ENCODE measurements at regions not wholly inside any gene's neighbourhood (a gene's known extent, or its start where the extent isn't known, plus 50 kb on each side); places are given as distances from the start of the nearest gene placed in this dataset.

DNA sequence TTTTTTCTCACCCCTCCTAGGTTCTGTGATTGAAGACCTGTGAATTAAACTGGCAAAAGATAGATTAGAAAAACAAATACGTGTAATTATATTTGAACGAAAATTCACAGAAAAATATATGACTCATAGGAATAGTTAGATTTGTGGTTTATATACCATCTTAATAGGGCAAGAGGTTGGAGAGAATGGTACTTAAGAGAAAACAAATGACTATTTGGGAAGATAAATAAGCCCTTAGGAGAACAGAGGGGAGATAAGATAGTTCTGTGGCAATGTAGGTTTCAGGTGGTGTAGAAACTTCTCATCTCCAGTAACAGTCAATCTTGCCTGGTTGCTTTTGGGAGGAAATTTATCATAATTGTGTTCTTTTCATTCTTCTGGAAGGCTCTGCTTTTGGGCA is 122.0 kb downstream of the PRDM9 start:
- H4K20me1 ChIP-seq (ENCODE audit: control insufficient read depth, extremely low read depth, insufficient read depth, low read length), result no peaks in the 10 kb centered on the region
- FAIRE-seq (no peak), DNase-seq (ENCODE audit: low read depth, low spot score) (no peak)
- dilution Hi-C loops (cut with MboI; ENCODE audit: extremely low pct_ligation_motif_present, low sequenced_read_pairs), result no loop called here
- H3K4me2 ChIP-seq (ENCODE audit: control insufficient read depth, extremely low read depth, insufficient read depth, low read depth, low read length), result no peak overlapping the region
- no peak overlapping the region for H3K4me3 ChIP-seq (ENCODE audit: control insufficient read depth in 2 of 3, extremely low read depth in 1 of 3, insufficient read depth in 2 of 3, low read depth in 1 of 3, low read length in 3 of 3)
- no peaks in the 10 kb centered on the region for H3K36me3 ChIP-seq (ENCODE audit: control insufficient read depth in 2 of 2, extremely low read depth in 1 of 2, insufficient read depth in 2 of 2, low read length in 2 of 2)
- H2AFZ ChIP-seq (ENCODE audit: control insufficient read depth, low read length), result no peak overlapping the region
- no peak overlapping the region for H3K27ac ChIP-seq (ENCODE audit: control insufficient read depth, insufficient read depth, low read length)
- H3K9me1 ChIP-seq (ENCODE audit: control insufficient read depth, extremely low read depth, insufficient read depth, low read length), result no peaks in the 10 kb centered on the region
- TF ChIP-seq EZH2 (IDR thresholded peaks at IDR 0.05; ENCODE audit: low read length), result no peak
- TF ChIP-seq, protein P1, sequence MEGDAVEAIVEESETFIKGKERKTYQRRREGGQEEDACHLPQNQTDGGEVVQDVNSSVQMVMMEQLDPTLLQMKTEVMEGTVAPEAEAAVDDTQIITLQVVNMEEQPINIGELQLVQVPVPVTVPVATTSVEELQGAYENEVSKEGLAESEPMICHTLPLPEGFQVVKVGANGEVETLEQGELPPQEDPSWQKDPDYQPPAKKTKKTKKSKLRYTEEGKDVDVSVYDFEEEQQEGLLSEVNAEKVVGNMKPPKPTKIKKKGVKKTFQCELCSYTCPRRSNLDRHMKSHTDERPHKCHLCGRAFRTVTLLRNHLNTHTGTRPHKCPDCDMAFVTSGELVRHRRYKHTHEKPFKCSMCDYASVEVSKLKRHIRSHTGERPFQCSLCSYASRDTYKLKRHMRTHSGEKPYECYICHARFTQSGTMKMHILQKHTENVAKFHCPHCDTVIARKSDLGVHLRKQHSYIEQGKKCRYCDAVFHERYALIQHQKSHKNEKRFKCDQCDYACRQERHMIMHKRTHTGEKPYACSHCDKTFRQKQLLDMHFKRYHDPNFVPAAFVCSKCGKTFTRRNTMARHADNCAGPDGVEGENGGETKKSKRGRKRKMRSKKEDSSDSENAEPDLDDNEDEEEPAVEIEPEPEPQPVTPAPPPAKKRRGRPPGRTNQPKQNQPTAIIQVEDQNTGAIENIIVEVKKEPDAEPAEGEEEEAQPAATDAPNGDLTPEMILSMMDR (optimal IDR thresholded peaks at IDR 0.05 in 1 of 3, IDR thresholded peaks at IDR 0.05 in 1 of 3, conservative IDR thresholded peaks at IDR 0.05 in 1 of 3; ENCODE audit: extremely low read depth in 1 of 3, insufficient read depth in 2 of 3, low read length in 3 of 3), result no peak
- no peaks in the 10 kb centered on the region for H3K4me1 ChIP-seq (ENCODE audit: control insufficient read depth, extremely low read depth, insufficient read depth, low read length)
- no peak overlapping the region for H3K9ac ChIP-seq (ENCODE audit: control insufficient read depth, extremely low read depth, insufficient read depth, low read length)
- H3K9me3 ChIP-seq (ENCODE audit: control insufficient read depth, low read depth, low read length), result no peaks in the 10 kb centered on the region
- no peaks in the 10 kb centered on the region for H3K27me3 ChIP-seq (ENCODE audit: control insufficient read depth, extremely low read depth, insufficient read depth, low read length)
- H3K79me2 ChIP-seq (ENCODE audit: control insufficient read depth, insufficient read depth, low read length), result no peaks in the 10 kb centered on the region

DNA sequence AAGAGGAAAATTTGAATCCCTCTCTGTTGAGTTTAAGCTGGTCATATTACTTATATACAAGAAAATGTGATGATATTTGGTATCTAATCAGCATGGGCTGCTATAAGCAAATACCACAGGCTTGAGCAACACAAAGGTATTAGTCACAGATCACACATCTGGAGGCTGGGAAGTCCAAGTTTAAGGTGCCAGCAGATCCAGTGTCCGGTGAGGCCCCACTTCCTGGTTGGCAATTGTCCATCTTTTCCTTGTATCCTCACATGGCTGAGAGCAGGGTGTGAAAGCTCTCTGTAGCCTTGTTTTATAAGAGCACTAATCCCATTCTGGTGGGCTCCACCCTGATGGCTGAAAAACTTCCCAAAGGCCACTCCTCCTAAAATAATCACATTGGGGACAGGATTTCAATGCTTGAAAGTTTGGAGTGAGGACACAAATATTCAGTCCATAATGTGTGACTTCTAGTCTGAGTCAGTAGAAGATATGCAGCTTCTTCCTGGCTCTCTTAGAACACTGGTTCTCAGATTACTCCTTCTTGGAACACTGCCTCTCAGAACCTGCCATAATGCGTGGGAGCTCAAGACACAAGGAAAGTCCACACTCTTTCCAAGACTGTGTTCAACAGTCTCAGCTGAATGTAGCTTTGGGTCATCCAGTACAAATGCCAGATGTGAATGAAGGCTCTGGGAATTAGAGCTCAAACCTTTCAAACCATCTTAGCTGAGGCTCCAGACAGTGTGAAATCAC is 124.1 kb downstream of the PRDM9 start:
- no peaks in the 10 kb centered on the region for H3K9me3 ChIP-seq (ENCODE audit: control insufficient read depth, low read depth, low read length)
- H2AFZ ChIP-seq (ENCODE audit: control insufficient read depth, low read length), result no peak overlapping the region
- FAIRE-seq (no peak), DNase-seq (ENCODE audit: low read depth, low spot score) (no peak)
- no peaks in the 10 kb centered on the region for H3K9me1 ChIP-seq (ENCODE audit: control insufficient read depth, extremely low read depth, insufficient read depth, low read length)
- no peak overlapping the region for H3K4me3 ChIP-seq (ENCODE audit: control insufficient read depth in 2 of 3, extremely low read depth in 1 of 3, insufficient read depth in 2 of 3, low read depth in 1 of 3, low read length in 3 of 3)
- H4K20me1 ChIP-seq (ENCODE audit: control insufficient read depth, extremely low read depth, insufficient read depth, low read length), result no peaks in the 10 kb centered on the region
- no peak overlapping the region for H3K27ac ChIP-seq (ENCODE audit: control insufficient read depth, insufficient read depth, low read length)
- no peaks in the 10 kb centered on the region for H3K79me2 ChIP-seq (ENCODE audit: control insufficient read depth, insufficient read depth, low read length)
- dilution Hi-C loops (cut with MboI; ENCODE audit: extremely low pct_ligation_motif_present, low sequenced_read_pairs), result no loop called here
- no peak for TF ChIP-seq EZH2 (IDR thresholded peaks at IDR 0.05; ENCODE audit: low read length)
- TF ChIP-seq, protein P1 (optimal IDR thresholded peaks at IDR 0.05 in 1 of 3, IDR thresholded peaks at IDR 0.05 in 1 of 3, conservative IDR thresholded peaks at IDR 0.05 in 1 of 3; ENCODE audit: extremely low read depth in 1 of 3, insufficient read depth in 2 of 3, low read length in 3 of 3), result no peak
- H3K27me3 ChIP-seq (ENCODE audit: control insufficient read depth, extremely low read depth, insufficient read depth, low read length), result no peaks in the 10 kb centered on the region
- H3K4me2 ChIP-seq (ENCODE audit: control insufficient read depth, extremely low read depth, insufficient read depth, low read depth, low read length), result no peak overlapping the region
- no peaks in the 10 kb centered on the region for H3K4me1 ChIP-seq (ENCODE audit: control insufficient read depth, extremely low read depth, insufficient read depth, low read length)
- H3K9ac ChIP-seq (ENCODE audit: control insufficient read depth, extremely low read depth, insufficient read depth, low read length), result no peak overlapping the region
- no peaks in the 10 kb centered on the region for H3K36me3 ChIP-seq (ENCODE audit: control insufficient read depth in 2 of 2, extremely low read depth in 1 of 2, insufficient read depth in 2 of 2, low read length in 2 of 2)
